Endothelial cell of umbilical vein (primary cell): ENCODE measurements at regions not wholly inside any gene's neighbourhood (a gene's known extent, or its start where the extent isn't known, plus 50 kb on each side); places are given as distances from the start of the nearest gene placed in this dataset.

Source experiments
- BruUV-seq: library from RNA; stranded (reverse); fragments of 400-500 nt; replicated peaks from 2 replicates; lab custom pipeline; 2021; lab: Mats Ljungman, UMichigan
- CTCF ChIA-PET: fragments of 300-600, 350-600 bp; sonication (Branson Sonifier 250); formaldehyde crosslinking; loops from one replicate; lab custom pipeline; 2021; ENCODE audit warnings: antibody characterized with exemption, inconsistent platforms; lab: Charles Lee
- POLR2A ChIA-PET: fragments of 300-600, 350-600 bp; sonication (Branson Sonifier 250); formaldehyde crosslinking; loops from one replicate; lab custom pipeline; 2021; ENCODE audit warnings: antibody characterized with exemption, inconsistent platforms; lab: Charles Lee
- DNase-seq: peaks from one replicate; pipeline ENCODE4 v3.0.0-alpha.2; 2011; ENCODE audit warnings: low read depth, low spot score
- FAIRE-seq: peaks from 2 replicates; lab custom pipeline; 2011; peaks lifted over from hg19 to GRCh38; lab: Jason Lieb, UNC
- H2AFZ ChIP-seq: 2 replicates; pipeline ENCODE4 v1.6.0; 2012; ENCODE audit warnings: low read depth, low read length, control low read depth, inconsistent platforms
- H3K27ac ChIP-seq: 2 replicates; pipeline ENCODE4 v1.5.1; 2011; ENCODE audit warnings: low read depth, mild to moderate bottlenecking, control low read depth, low read length, moderate library complexity; ENCODE audit not compliant: insufficient read depth
- H3K27me3 ChIP-seq, 2 experiments: 2 replicates each; pipeline versions ENCODE4 v1.6.0 to v1.6.1; 2011; ENCODE audit warnings: low read length in 2 of 2, mixed read lengths in 1 of 2; ENCODE audit not compliant: control insufficient read depth in 2 of 2, insufficient read depth in 2 of 2
- H3K36me3 ChIP-seq, 2 experiments: 2 replicates in 1 of 2; 3 replicates in 1 of 2; pipeline ENCODE4 v1.5.1; 2011; ENCODE audit warnings: low read length in 2 of 2, mild to moderate bottlenecking in 1 of 2, moderate library complexity in 1 of 2; ENCODE audit not compliant: control insufficient read depth in 2 of 2, insufficient read depth in 2 of 2; ENCODE audit errors: extremely low read depth in 1 of 2
- H3K4me1 ChIP-seq: 3 replicates; pipeline ENCODE4 v1.5.1; 2011; ENCODE audit warnings: mild to moderate bottlenecking, low read length; ENCODE audit not compliant: control insufficient read depth, insufficient read depth; ENCODE audit errors: extremely low read depth
- H3K4me2 ChIP-seq: 2 replicates; pipeline ENCODE4 v1.6.1; 2011; ENCODE audit warnings: low read length, control low read depth, mixed read lengths; ENCODE audit not compliant: insufficient read depth
- H3K4me3 ChIP-seq, 3 experiments: fragments of 200-600 bp in 1 of 3; sonication (generic), shearing (Covaris generic) in 1 of 3; replicated peaks in 1 of 3; 2 replicates each; pipeline ENCODE4 v1.5.1; 2011 to 2016; ENCODE audit warnings: control low read depth in 3 of 3, low read length in 3 of 3, mild to moderate bottlenecking in 2 of 3, inconsistent platforms in 1 of 3, low read depth in 1 of 3, moderate library complexity in 1 of 3; ENCODE audit not compliant: insufficient read depth in 1 of 3
- H3K79me2 ChIP-seq: 2 replicates; pipeline ENCODE4 v1.6.0; 2012; ENCODE audit warnings: low read length, inconsistent platforms; ENCODE audit not compliant: control insufficient read depth, insufficient read depth
- H3K9ac ChIP-seq: replicated peaks from 2 replicates; pipeline ENCODE3; 2011; ENCODE audit warnings: low read length, control low read depth; ENCODE audit not compliant: insufficient read depth; ENCODE audit errors: extremely low read depth
- H3K9me1 ChIP-seq: replicated peaks from 3 replicates; pipeline ENCODE4 v1.6.0; 2011; ENCODE audit warnings: mild to moderate bottlenecking, low read length; ENCODE audit not compliant: control insufficient read depth, insufficient read depth; ENCODE audit errors: extremely low read depth
- H3K9me3 ChIP-seq: replicated peaks from 2 replicates; pipeline ENCODE4 v1.5.1; 2012; ENCODE audit warnings: low read length, inconsistent platforms; ENCODE audit not compliant: control insufficient read depth, insufficient read depth
- H4K20me1 ChIP-seq: replicated peaks from 2 replicates; pipeline ENCODE3; 2011; ENCODE audit warnings: mild to moderate bottlenecking, low read length; ENCODE audit not compliant: control insufficient read depth, insufficient read depth; ENCODE audit errors: extremely low read depth
- CTCF ChIP-seq, 2 donors: IDR thresholded peaks; 1 replicate in 1 of 2; 2 replicates in 1 of 2; pipeline ENCODE4 v1.5.1; 2011; ENCODE audit warnings: low read length in 2 of 2, mild to moderate bottlenecking in 2 of 2, moderate library complexity in 2 of 2, control low read depth in 1 of 2, inconsistent platforms in 1 of 2, low read depth in 1 of 2; ENCODE audit not compliant: insufficient read depth in 1 of 2; ENCODE audit errors: extremely low read depth in 1 of 2
- EZH2 ChIP-seq: IDR thresholded peaks from 2 replicates; pipeline ENCODE4 v1.6.1; 2012; ENCODE audit warnings: borderline replicate concordance, low read depth, mild to moderate bottlenecking, moderate library complexity, low read length, inconsistent platforms; ENCODE audit not compliant: severe bottlenecking
- FOS ChIP-seq: IDR thresholded peaks from 2 replicates; pipeline ENCODE4 v1.6.1; 2011; ENCODE audit warnings: mild to moderate bottlenecking, low read length, moderate library complexity, borderline replicate concordance; ENCODE audit not compliant: insufficient read depth
- GATA2 ChIP-seq: IDR thresholded peaks from 2 replicates; pipeline ENCODE4 v1.7.0; 2011; ENCODE audit warnings: low read depth, mild to moderate bottlenecking, moderate library complexity, mixed read lengths, low read length; ENCODE audit not compliant: insufficient read length, insufficient read depth
- JUN ChIP-seq: IDR thresholded peaks from 2 replicates; pipeline ENCODE4 v1.6.1; 2011; ENCODE audit warnings: borderline replicate concordance, low read depth; ENCODE audit not compliant: insufficient read length, insufficient read depth
- MAX ChIP-seq: IDR thresholded peaks from 2 replicates; pipeline ENCODE4 v1.6.1; 2011; ENCODE audit not compliant: insufficient read depth, insufficient read length
- MYC ChIP-seq: IDR thresholded peaks from one replicate; pipeline ENCODE4 v1.6.1; 2011; ENCODE audit warnings: mild to moderate bottlenecking, low read depth, low read length
- POLR2A ChIP-seq: IDR thresholded peaks from 2 replicates; pipeline ENCODE4 v1.6.1; 2012; ENCODE audit warnings: low read depth, mild to moderate bottlenecking, control low read depth, low read length
- POLR2AphosphoS5 ChIP-seq: IDR thresholded peaks from 2 replicates; pipeline ENCODE4 v1.6.1; 2012; ENCODE audit warnings: low read depth, mild to moderate bottlenecking, control low read depth, low read length, moderate library complexity; ENCODE audit not compliant: insufficient read depth
- dilution Hi-C: fragments of 300-500 bp; cut with MboI; formaldehyde crosslinking; loops from one replicate; pipeline ENCODE4 v1.15.0; 2019; ENCODE audit warnings: low sequenced_read_pairs; ENCODE audit not compliant: extremely low pct_ligation_motif_present
- intact Hi-C: fragments of 100-400 bp; cut with micrococcal nuclease; formaldehyde crosslinking; loops from one replicate; pipeline ENCODE4 v1.10.0; 2022

- intact Hi-C loops, result no loop called here
- Histone ChIP-seq H3K27me3 (no peaks in the 10 kb centered on the region), H3K4me1 (no peaks in the 10 kb centered on the region), H3K9me3 (no peaks in the 10 kb centered on the region), H3K27ac (no peak overlapping the region), H3K9me1 (no peaks in the 10 kb centered on the region), H4K20me1 (no peaks in the 10 kb centered on the region), H3K4me2 (no peak overlapping the region), H3K4me3 (no peak overlapping the region), H3K36me3 (no peaks in the 10 kb centered on the region), H2AFZ (no peak overlapping the region), H3K9ac (no peak overlapping the region), H3K79me2 (no peaks in the 10 kb centered on the region)
- ChIA-PET CTCF (no interaction called here), POLR2A (no interaction called here)
- no peak for DNase-seq
- dilution Hi-C loops, result no loop called here
- FAIRE-seq, result no peak
- no peak for TF ChIP-seq MYC
- no peak for TF ChIP-seq FOS
- TF ChIP-seq MAX, result no peak
- no peak for TF ChIP-seq GATA2
- TF ChIP-seq JUN, result no peak
- TF ChIP-seq POLR2A, result no peak
- TF ChIP-seq CTCF (IDR thresholded peaks at IDR 0.05; ENCODE audit: extremely low read depth in 1 of 2, insufficient read depth in 1 of 2, low read depth in 1 of 2, low read length in 2 of 2), result no peak
- TF ChIP-seq POLR2AphosphoS5, result no peak
- TF ChIP-seq EZH2, result no peak
- no TSS peak for BruUV-seq
Observed at GRCh38 chr6:164150232-164150631, 735.7 kb downstream of the QKI start.
